ENCODE measurements at regions not wholly inside any gene's neighbourhood (a gene's known extent, or its start where the extent isn't known, plus 50 kb on each side); places are given as distances from the start of the nearest gene placed in this dataset.

- no peak for DNase-seq
Observed at GRCh38 chr2:47315475-47315874, 53.6 kb upstream of the EPCAM start.

- DNase-seq, result no peak
Observed at GRCh38 chr2:47313728-47314127, 55.4 kb upstream of the EPCAM start.

- DNase-seq, result no peak
Observed at GRCh38 chr2:47313141-47313691, 55.9 kb upstream of the EPCAM start.

DNA sequence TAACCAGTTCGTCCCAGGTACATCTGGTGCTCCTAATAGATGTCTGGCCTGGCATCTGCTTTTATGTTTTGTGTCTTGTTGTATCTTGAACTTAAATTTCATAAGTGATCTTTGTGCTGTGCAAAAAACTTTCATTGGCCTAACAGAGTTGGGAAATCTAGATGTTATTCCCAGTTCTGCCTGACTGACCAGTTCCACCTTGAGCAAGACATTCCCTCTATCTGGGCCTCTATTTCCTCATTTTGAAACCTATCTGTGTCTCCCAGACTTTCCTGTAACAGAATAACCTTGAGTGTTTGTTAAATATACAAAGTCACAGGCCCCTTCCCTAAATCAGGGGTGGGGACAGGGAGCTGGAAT, 56.6 kb upstream of the EPCAM start:
- no peak for DNase-seq

DNA sequence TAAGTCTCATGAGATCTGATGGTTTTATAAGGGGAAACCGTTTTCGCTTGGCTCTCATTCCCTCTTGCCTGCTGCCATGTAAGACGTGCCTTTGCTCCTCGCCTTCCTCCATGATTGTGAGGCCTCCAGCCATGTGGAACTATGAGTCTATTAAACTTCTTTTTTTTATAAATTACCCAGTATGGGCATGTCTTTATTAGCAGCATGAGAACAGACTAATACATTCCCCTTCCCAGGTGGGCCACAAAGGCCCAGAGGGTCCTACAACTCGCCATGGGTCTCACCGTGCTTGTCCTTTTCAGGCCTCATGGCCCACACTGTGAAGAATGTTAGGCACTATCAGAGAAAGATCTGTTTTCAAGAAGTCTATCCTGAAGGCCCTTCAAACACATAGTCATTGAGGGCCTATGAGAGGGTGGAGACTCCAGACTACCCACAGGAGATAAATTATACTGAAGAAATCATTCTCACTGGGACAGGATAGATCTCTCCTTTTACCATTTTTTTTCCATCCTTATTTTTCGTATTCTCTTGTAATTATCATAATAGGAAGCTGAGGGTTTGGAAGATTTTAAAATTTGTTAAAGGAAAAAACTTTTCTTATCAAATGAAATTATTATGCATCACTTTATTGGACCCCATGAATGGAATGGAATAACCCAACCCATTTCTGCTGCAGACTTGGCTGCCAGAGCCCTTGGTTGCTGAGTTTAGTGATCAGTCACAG, 57.2 kb upstream of the EPCAM start:
- no peak for DNase-seq

- DNase-seq, result no peak
Observed at GRCh38 chr2:47310801-47311560, 58.1 kb upstream of the EPCAM start.

DNA sequence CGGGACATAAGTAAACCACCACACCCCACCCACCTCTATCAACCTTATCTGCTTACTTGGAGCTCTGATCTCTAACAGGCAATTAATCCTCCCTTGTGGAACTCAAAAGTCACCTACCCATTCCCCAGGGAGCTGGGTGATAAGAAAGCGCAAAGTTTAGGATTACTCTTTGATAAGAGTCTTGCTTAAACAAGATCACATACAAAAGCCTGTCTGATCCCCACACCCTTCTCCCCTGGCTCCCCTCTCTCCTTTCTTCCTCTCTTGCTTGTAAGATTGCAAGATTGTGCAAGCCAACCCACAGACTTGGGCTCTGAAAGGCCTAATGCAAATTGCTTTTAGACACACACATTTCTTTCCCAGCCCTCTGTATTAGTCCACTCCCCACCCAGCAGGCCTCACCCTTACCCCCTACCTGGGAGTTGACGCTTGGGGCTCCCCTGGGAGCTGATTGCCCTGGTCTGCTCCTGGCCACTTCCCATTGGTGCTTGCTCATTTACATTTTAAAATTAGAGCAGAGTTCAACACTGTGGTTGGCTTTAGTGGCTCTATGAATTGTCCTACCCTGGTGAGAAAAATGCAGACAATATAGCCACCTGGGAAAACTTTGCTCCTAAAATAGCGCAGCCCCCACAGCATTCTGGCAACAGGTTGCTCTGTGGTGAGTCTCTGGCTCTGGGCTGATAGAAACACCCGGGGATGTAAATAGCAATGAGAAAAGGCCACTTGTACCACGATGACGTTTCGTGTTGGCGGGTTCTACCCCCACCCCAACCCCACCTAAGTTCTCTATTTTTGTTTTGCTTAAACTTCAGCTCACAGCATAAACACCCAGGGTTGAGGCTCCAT, 58.9 kb upstream of the EPCAM start:
- DNase-seq, result no peak

DNA sequence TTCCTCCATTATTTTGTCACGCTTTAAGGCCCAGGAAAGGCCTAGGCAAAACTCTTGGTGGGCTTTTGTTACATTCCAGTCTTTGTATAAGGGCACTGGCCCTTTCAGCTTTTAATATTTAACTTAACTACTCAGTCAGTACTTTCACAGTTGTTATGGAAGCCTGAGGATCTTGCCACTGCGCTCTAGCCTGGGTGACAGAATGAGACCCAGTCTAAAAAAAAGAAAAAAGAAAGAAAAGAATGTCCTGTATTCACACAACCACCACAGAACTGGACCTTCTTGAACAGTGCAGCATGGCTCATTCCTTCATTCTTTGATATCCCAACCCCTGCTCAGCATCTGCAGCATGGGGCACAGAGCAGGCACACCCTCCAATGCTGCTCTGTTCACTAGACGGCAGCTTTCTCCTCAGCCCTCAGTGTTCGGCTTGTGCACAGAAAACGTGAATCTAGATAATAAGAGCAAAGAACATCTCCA, 59.6 kb upstream of the EPCAM start:
- DNase-seq, result no peak

DNA sequence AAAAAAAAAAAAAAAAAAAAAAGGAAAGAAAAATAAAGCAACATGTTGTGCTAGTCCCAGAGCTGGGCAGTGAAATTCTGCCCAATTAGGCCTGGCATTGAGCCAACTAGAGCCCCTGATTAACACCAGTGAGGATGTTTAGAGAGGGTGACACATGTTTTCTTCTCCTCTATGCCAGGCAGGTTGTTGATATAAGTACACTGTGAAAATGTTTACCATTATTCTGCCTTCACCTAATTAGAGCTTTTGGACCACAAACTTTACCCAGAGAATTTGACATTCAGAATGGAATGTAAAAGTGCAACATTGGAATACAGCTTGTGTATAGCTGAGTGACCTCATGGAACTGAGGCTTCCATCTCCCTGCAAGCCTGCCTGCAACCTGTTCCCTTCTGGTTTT, 62.0 kb upstream of the EPCAM start:
- DNase-seq, result peak; percentile 33

DNA sequence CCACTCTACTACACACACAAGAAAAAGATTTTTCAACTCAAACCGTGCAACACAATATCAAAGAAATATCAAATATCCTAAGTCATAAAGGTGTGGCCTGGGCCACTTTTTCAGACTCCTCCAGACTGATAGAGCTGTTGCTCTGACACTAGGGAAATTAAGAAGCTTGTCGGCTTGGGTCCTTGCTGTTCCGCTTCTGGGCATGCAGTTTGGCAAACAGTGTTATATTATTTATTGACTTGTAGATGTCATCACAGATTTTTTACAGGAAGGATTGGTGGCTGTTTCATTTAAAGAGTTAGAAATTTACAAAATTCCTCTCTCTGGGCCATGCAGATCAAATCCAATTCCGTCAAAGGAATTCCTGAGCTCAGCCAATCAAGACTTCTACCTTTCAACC, 64.5 kb upstream of the EPCAM start:
- DNase-seq, result no peak

- DNase-seq, result peak; percentile 16
Observed at GRCh38 chr2:47303341-47304148, 65.6 kb upstream of the EPCAM start.

GRCh38 chr2:47302308-47302707, 66.8 kb upstream of the EPCAM start:
- no peak for DNase-seq

- DNase-seq, result no peak
Observed at GRCh38 chr2:47301731-47302130, 67.4 kb upstream of the EPCAM start.

- DNase-seq, result no peak
Observed at GRCh38 chr2:47301277-47301618, 67.9 kb upstream of the EPCAM start.

- no peak for DNase-seq
Observed at GRCh38 chr2:47300609-47301276, 68.4 kb upstream of the EPCAM start.

DNA sequence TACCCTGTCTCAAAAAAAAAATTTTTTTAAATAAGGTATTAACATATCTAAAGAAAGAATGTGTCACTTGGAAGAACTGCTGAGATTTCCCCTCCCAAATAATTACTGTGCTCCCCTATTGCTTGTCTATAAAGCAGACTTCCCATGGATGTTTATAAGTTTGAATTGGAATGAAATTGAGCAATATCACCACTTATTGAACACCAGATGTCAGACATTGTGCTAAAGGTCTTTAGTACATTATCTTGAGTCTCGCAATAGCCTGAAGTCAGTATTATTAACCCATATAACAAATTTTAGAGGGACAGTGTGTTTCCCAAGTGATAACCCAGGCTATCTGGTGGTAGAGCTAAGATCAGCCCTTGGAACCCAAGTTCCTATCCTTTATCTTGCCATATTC, 69.0 kb upstream of the EPCAM start:
- no peak for DNase-seq

DNA sequence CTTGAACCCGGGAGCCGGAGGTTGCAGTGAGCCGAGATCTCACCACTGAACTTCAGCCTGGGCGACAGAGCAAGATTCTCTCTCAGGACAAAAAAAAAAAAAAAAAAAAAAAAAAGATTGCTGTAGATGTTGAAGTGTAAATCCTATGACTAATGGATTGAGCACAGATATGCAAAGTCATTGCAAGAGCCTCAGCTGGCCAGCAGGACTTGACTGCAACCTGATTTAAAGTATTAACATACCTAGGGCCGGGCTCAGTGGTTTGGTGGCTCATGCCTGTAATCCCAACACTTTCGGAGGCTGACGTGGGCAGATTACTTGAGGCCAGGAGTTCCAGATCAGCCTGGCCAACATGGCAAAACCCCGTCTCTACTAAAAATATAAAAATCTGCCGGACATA, 69.6 kb upstream of the EPCAM start:
- peak; percentile 73 for DNase-seq

DNA sequence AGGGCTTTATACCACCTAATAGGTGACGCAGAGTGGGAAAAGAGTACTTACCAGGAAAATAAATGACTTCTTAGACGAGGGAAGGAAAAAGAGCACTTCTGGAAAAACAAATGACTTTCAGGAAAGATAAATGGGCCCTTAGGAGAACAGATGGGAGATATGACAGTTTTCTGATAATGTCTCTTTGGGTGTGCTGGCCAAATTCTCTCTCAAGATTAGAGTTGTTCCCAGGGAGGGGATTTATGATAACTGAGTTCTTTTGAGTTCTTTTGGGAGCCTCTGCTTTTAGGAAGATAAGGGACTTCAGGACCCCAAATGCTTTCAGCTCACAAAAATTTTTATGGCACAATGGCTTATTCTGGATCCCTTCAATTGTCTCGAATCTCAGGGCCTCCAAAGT, 70.3 kb upstream of the EPCAM start:
- no peak for DNase-seq

DNA sequence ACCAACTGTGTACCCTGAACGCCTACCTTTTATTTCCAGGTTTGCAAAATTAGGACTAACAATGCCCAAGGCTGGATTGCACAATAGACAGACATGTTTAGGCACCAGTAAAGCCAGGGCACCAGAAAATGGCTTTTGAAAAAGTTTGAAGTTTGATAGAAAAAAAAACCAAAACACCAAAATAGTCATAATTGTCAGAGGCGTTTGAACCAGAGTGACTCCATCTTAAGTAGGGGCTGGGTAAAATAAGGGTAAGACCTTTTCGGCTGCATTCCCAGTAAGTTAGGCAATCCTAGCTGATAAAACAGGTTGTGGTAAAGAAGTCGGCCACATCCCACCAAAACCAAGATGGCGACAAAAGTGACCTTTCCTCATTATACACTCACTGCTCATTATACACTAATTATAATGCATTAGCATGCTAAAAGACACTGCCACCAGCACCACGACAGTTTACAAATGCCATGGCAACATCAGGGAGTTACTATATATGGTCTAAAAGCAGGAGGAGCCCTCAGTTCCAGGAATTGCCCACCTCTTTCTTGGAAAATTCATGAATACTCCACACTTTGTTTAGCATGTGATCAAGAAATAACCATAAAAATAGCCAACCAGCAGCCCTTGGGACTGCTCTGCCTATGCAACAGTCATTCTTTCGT, 71.2 kb upstream of the EPCAM start:
- DNase-seq, result no peak

DNA sequence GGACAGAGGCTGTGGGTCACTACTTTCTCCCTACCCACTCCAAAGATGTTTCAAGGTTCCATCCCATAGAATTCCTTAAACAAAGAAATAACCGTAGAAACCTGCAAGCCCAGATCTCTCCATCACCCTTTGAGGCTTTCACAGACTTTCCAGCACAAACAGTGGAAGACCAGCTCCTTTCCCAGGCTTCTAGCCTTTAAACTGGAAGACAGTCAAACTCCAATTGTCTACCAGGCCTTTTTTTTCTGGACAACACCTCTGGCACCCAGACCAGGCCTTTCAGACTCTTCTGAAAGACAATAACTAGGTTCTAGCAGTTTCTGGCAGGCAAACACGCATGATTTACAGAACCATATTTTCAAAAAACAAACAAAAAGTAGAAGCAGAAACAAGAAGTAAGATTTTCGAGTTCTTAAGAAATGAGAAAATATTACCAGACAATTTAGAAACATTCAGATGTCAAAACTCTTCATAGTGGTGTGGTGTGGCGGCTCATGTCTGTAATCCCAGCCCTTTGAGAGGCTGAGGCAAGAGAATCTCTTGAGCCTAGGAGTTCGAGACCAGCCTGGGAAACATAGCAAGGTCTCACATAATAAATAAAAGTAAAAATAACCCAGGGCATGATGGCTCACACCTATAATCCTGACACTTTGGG, 73.0 kb upstream of the EPCAM start:
- DNase-seq, result no peak

Data from fibroblast of skin of back (primary cell).